ENCODE measurements at regions not wholly inside any gene's neighbourhood (a gene's known extent, or its start where the extent isn't known, plus 50 kb on each side); places are given as distances from the start of the nearest gene placed in this dataset.
"Not testable (repeated sequence)": the region's sequence is repeated elsewhere in the genome, so short reads cannot be mapped to it uniquely, and the experiment has no call there.

GRCh38 chrX:65821721-65822496 lies 154.5 kb downstream of the MSN start:
- peak; percentile 37 for DNase-seq

GRCh38 chrX:65819983-65820382 lies 152.5 kb downstream of the MSN start:
- not testable (repeated sequence) for DNase-seq

- DNase-seq, result no peak
These were observed 145.8 kb downstream of the MSN start for GRCh38 chrX:65813245-65813644.

GRCh38 chrX:65811558-65812228 lies 144.2 kb downstream of the MSN start:
- no peak for DNase-seq

All from MV-4-11 (cell line).